Esophagus squamous epithelium (tissue), 4 donors: ENCODE measurements at regions not wholly inside any gene's neighbourhood (a gene's known extent, or its start where the extent isn't known, plus 50 kb on each side); places are given as distances from the start of the nearest gene placed in this dataset.

Experiments
- POLR2A ChIP-seq, 4 donors: fragments of 450-650 bp; IDR thresholded peaks; one replicate each; pipeline ENCODE4 v1.6.1; 2017; ENCODE audit warnings: antibody characterized with exemption in 4 of 4, mild to moderate bottlenecking in 4 of 4, moderate library complexity in 3 of 4
- TF ChIP-seq, protein P1 (sequence below), 6 experiments: fragments of 450-650 bp in 4 of 6; fragments of 200-600 bp in 2 of 6; sonication (generic) in 2 of 6; IDR thresholded peaks; one replicate each; pipeline ENCODE4 v1.5.1; 2016 to 2019; ENCODE audit warnings: antibody characterized with exemption in 6 of 6, mild to moderate bottlenecking in 4 of 6, moderate library complexity in 4 of 6

DNA sequence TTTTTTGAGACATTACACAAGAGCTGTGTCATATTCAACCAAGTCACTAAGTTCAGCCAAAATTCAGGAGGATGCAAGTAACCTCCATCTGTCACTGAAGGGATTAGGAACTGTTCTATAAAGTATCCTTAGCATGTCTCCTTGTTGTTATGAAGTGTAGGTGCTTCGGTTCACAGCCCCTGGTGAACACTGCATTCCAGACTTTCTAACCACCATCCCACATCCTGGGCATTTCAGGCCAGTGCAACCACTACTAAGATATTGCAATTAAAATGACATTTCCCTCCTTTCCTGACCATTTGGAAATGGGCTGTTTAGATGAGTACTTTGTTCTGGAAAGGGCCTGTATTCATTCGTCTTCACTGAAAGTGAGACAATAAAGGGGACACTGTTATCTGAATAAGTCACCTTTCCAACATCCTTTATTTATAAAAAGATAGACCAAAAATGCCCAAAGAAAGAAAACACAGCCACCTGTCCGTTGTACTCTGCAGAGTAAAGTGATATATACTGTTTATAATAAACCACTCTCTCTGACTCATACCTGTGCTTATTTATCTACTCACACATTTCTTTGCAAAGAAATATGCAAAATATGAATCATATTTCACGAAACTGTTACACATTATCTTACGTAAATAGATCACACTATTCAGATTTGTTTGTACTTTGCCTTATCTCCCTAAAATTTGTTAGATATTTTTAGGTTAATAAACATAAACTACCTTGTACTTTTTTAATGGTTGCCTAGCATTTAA lies 861.9 kb downstream of the CDH18 start:
- TF ChIP-seq POLR2A (IDR thresholded peaks at IDR 0.05) = no peak
- TF ChIP-seq, protein P1, sequence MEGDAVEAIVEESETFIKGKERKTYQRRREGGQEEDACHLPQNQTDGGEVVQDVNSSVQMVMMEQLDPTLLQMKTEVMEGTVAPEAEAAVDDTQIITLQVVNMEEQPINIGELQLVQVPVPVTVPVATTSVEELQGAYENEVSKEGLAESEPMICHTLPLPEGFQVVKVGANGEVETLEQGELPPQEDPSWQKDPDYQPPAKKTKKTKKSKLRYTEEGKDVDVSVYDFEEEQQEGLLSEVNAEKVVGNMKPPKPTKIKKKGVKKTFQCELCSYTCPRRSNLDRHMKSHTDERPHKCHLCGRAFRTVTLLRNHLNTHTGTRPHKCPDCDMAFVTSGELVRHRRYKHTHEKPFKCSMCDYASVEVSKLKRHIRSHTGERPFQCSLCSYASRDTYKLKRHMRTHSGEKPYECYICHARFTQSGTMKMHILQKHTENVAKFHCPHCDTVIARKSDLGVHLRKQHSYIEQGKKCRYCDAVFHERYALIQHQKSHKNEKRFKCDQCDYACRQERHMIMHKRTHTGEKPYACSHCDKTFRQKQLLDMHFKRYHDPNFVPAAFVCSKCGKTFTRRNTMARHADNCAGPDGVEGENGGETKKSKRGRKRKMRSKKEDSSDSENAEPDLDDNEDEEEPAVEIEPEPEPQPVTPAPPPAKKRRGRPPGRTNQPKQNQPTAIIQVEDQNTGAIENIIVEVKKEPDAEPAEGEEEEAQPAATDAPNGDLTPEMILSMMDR (IDR thresholded peaks at IDR 0.05) = no peak
